ENCODE measurements at regions not wholly inside any gene's neighbourhood (a gene's known extent, or its start where the extent isn't known, plus 50 kb on each side); places are given as distances from the start of the nearest gene placed in this dataset.
A peak's percentile ranks its signal among the peaks of the same experiment; 100 is the strongest.

DNA sequence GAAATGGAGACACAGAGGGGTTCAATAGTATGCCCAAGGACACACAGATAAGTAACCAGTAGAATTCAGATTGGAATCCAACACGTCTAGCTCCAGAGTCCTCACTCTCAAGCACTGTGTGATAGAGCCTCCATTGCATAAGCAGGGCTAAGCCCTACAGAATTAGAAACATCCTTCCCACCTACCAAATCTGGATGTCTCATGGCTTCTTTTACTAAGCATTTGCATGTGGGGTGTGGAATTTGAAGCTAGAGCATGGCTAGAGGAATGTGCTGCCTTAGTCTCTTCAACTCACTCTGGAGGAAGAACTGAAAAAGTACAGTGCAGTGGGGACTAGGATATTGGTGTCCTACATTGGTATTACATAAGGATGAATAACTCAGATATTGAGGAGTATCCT lies 119.4 kb downstream of the MFAP3L start:
- Histone ChIP-seq H3K27me3 (ENCODE audit: control insufficient read depth, insufficient read depth, low read length, poor library complexity, severe bottlenecking) (no peaks in the 10 kb centered on the region), H3K4me1 (ENCODE audit: control insufficient read depth, insufficient read depth, low read length) (no peaks in the 10 kb centered on the region), H3K4me3 (ENCODE audit: low read length) (no peak overlapping the region), H3K36me3 (ENCODE audit: control insufficient read depth, insufficient read depth, low read length) (no peaks in the 10 kb centered on the region), H3K9ac (ENCODE audit: extremely low read depth, low read length, poor library complexity, severe bottlenecking) (no peak overlapping the region), H3K9me3 (ENCODE audit: control insufficient read depth, low read length) (no peaks in the 10 kb centered on the region), H3K27ac (ENCODE audit: low read depth, low read length) (no peak overlapping the region)
- Mint-ChIP-seq H3K4me1 (peaks cover 31% of the 10 kb centered on the region), H3K27ac (no peak overlapping the region), H3K36me3 (ENCODE audit: low read depth) (peaks cover 2% of the 10 kb centered on the region), H3K27me3 (ENCODE audit: insufficient read depth) (no peaks in the 10 kb centered on the region), H3K9me3 (peaks cover 4% of the 10 kb centered on the region), H3K4me3 (no peak overlapping the region)
- no peak for DNase-seq
- TF ChIP-seq, protein P1, sequence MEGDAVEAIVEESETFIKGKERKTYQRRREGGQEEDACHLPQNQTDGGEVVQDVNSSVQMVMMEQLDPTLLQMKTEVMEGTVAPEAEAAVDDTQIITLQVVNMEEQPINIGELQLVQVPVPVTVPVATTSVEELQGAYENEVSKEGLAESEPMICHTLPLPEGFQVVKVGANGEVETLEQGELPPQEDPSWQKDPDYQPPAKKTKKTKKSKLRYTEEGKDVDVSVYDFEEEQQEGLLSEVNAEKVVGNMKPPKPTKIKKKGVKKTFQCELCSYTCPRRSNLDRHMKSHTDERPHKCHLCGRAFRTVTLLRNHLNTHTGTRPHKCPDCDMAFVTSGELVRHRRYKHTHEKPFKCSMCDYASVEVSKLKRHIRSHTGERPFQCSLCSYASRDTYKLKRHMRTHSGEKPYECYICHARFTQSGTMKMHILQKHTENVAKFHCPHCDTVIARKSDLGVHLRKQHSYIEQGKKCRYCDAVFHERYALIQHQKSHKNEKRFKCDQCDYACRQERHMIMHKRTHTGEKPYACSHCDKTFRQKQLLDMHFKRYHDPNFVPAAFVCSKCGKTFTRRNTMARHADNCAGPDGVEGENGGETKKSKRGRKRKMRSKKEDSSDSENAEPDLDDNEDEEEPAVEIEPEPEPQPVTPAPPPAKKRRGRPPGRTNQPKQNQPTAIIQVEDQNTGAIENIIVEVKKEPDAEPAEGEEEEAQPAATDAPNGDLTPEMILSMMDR (conservative IDR thresholded peaks at IDR 0.05), result no peak
- 80 to 87% methylated on average over 1 of the region's 1 CpG for WGBS, 2 experiments (ENCODE audit: insufficient coverage in 1 of 2, insufficient read length in 1 of 2)

DNA sequence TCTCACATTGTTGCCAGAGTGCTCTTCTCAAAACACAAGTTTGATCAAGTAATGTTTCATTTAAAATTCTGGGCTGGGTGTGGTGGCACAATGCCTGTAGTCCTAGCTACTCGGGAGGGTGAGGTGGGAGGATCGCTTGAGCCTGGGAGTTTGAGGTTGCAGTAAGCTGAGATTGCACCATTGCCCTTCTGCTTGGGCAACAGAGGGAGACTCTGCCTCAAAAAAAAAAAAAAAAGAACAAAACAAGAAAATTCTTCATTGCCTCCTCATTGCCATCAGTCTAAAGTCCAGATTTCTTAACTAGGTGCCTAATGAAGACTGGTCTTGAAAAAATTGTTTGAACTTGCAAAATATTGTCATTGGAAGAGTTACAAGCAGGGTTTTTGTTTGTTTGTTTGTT lies 120.1 kb downstream of the MFAP3L start:
- Histone ChIP-seq H3K27me3 (ENCODE audit: control insufficient read depth, insufficient read depth, low read length, poor library complexity, severe bottlenecking) (no peaks in the 10 kb centered on the region), H3K9me3 (ENCODE audit: control insufficient read depth, low read length) (peaks cover under 1% of the 10 kb centered on the region), H3K27ac (ENCODE audit: low read depth, low read length) (no peak overlapping the region), H3K9ac (ENCODE audit: extremely low read depth, low read length, poor library complexity, severe bottlenecking) (no peak overlapping the region), H3K4me3 (ENCODE audit: low read length) (no peak overlapping the region), H3K36me3 (ENCODE audit: control insufficient read depth, insufficient read depth, low read length) (no peaks in the 10 kb centered on the region), H3K4me1 (ENCODE audit: control insufficient read depth, insufficient read depth, low read length) (no peaks in the 10 kb centered on the region)
- Mint-ChIP-seq H3K27ac (no peak overlapping the region), H3K27me3 (ENCODE audit: insufficient read depth) (no peaks in the 10 kb centered on the region), H3K4me3 (no peak overlapping the region), H3K9me3 (peaks cover 4% of the 10 kb centered on the region), H3K4me1 (peaks cover 31% of the 10 kb centered on the region), H3K36me3 (ENCODE audit: low read depth) (peaks cover 2% of the 10 kb centered on the region)
- DNase-seq, result no peak
- TF ChIP-seq, protein P1 (conservative IDR thresholded peaks at IDR 0.05), result no peak
- WGBS, 2 experiments (ENCODE audit: insufficient coverage in 1 of 2, insufficient read length in 1 of 2), result 100% methylated on average over 2 of the region's 2 CpGs; no CpG with 5 or more reads in 1 of the 2 experiments

DNA sequence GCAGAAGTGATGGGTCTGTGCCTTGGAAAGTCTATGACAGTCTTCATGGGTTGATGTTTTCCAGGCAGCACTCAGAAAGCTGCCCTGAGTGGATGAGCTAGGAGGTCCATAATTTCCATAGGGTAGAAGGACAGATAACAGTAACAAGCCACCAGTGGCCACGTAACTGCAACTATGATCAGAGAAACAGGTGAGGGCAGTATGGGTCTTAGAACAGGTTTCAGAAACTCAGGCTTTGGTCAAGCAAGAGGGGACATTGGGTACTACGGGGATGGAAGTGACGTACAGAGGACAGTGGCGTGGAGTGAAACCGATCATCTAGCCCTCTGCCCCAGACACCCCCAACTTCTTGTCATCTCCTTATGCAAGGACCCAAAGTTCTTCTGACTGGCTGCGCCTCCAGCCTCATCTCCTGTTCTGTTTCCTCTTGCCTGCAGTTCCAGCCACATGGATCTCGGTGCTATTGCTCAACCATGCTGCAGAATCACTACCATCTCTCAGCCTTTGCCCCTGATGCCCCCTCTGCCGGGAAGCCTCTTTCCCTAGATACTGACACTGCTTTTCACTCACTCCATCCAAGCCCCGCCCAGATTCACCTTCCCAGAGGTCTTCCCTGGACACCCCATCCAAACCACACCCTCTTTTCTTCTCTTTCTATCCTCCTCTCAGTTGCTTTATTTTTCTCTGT lies 123.4 kb downstream of the MFAP3L start:
- no peaks in the 10 kb centered on the region for H3K36me3 Mint-ChIP-seq (ENCODE audit: low read depth)
- no peaks in the 10 kb centered on the region for H3K27me3 Mint-ChIP-seq (ENCODE audit: insufficient read depth)
- H3K27ac ChIP-seq (ENCODE audit: low read depth, low read length), result no peak overlapping the region
- no peaks in the 10 kb centered on the region for H3K27me3 ChIP-seq (ENCODE audit: control insufficient read depth, insufficient read depth, low read length, poor library complexity, severe bottlenecking)
- WGBS, 2 experiments (ENCODE audit: insufficient coverage in 1 of 2, insufficient read length in 1 of 2), result 89 to 90% methylated on average over 5 to 9 of the region's 9 CpGs
- TF ChIP-seq, protein P1 (conservative IDR thresholded peaks at IDR 0.05), result peak; percentile 68
- peaks cover 11% of the 10 kb centered on the region for H3K9me3 ChIP-seq (ENCODE audit: control insufficient read depth, low read length)
- no peak overlapping the region for H3K4me3 ChIP-seq (ENCODE audit: low read length)
- no peak overlapping the region for H3K4me3 Mint-ChIP-seq
- peaks cover 19% of the 10 kb centered on the region for H3K4me1 Mint-ChIP-seq
- no peaks in the 10 kb centered on the region for H3K4me1 ChIP-seq (ENCODE audit: control insufficient read depth, insufficient read depth, low read length)
- H3K36me3 ChIP-seq (ENCODE audit: control insufficient read depth, insufficient read depth, low read length), result no peaks in the 10 kb centered on the region
- DNase-seq, result no peak
- peaks cover 18% of the 10 kb centered on the region for H3K9me3 Mint-ChIP-seq
- H3K9ac ChIP-seq (ENCODE audit: extremely low read depth, low read length, poor library complexity, severe bottlenecking), result no peak overlapping the region
- no peak overlapping the region for H3K27ac Mint-ChIP-seq

All from endodermal cell (in vitro differentiated cells).